ENCODE measurements at regions not wholly inside any gene's neighbourhood (a gene's known extent, or its start where the extent isn't known, plus 50 kb on each side); places are given as distances from the start of the nearest gene placed in this dataset.

- TF ChIP-seq EZH2 (IDR thresholded peaks at IDR 0.05; ENCODE audit: borderline replicate concordance, low read depth, low read length, severe bottlenecking) (no peak), CTCF (IDR thresholded peaks at IDR 0.05; ENCODE audit: borderline replicate concordance, extremely low read depth, low read length, poor library complexity, severe bottlenecking) (no peak)
These were observed 962.3 kb downstream of the EFNB2 start for GRCh38 chr13:105573136-105573535.
